ENCODE measurements at regions not wholly inside any gene's neighbourhood (a gene's known extent, or its start where the extent isn't known, plus 50 kb on each side); places are given as distances from the start of the nearest gene placed in this dataset.

DNA sequence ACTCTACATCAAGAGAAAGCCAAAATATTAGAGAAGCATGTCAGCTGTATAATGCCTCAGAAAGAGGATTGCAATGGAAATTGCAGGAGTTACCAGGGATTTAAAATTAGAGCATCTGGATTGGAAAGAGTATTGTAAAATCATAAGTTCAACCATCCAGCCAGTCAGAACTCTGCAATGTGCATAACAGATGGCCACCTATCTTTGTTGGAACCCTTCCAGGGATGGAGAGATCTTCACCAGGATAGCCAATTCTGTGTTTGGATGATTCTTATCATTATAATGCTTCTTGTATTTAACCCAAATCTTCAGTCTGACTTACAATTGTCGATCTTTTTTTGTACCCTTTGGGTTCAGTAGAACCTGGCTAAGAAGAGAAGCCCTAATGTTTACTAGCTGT lies 164.4 kb downstream of the TLR4 start (continued):
- no peak for TF ChIP-seq HMGXB4 (CRISPR knock-in tag; IDR thresholded peaks at IDR 0.05; ENCODE audit: borderline replicate concordance)
- no peak for TF ChIP-seq HOXA7 (CRISPR knock-in tag; IDR thresholded peaks at IDR 0.05)
- TF ChIP-seq SREBF2 (IDR thresholded peaks at IDR 0.05) = no peak
- no peak for TF ChIP-seq TP53 (CRISPR knock-in tag; IDR thresholded peaks at IDR 0.05)
- no peak for TF ChIP-seq NFE2L2 (conservative IDR thresholded peaks at IDR 0.05; ENCODE audit: low read length)
- no peak for TF ChIP-seq POLR2A (IDR thresholded peaks at IDR 0.05; ENCODE audit: low read length)

DNA sequence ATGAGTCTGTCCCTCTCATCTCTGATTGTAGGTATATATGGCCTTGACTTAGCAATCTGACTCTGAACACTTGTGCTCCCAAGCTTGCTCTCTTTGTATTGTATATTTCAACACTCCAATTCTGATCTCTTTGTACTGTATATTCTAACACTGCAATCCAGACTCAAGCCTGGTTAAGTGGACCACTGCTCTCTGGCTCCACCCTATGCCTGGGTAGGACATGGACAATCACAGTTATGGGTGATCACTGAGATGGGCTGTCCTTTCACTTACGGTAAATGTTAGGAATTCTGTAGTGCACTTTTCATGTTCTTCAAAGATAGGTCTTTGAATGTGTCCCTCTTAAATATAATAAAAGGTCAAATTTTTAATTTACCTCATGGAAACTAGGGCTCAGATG lies 165.1 kb downstream of the TLR4 start:
- H3K4me2 ChIP-seq = no peak overlapping the region
- H3K27ac ChIP-seq = no peak overlapping the region
- WGBS (ENCODE audit: missing lambda C conversion rate) = 32% methylated on average over 1 of the region's 1 CpG
- no peak overlapping the region for H3K4me3 ChIP-seq
- ChIA-PET POLR2A (no interaction called here), CTCF (interaction anchor here (0.6 to 0.7 kb wide), 2 partner anchors 9 to 1045 kb away, joined by 3 read pairs; no protein-coding TSS in a partner anchor)
- no peaks in the 10 kb centered on the region for H3K9me3 ChIP-seq
- ATAC-seq (no peak), FAIRE-seq (no peak), DNase-seq (ENCODE audit: low read depth in 1 of 2, low spot score in 1 of 2) (no peak)
- no peaks in the 10 kb centered on the region for H3K4me1 ChIP-seq
- no peak for TF ChIP-seq MYC (IDR thresholded peaks at IDR 0.05; ENCODE audit: borderline replicate concordance, low read length)
- TF ChIP-seq EP300 (IDR thresholded peaks at IDR 0.05) = no peak
- no peak for TF ChIP-seq JUN (IDR thresholded peaks at IDR 0.05)
- TF ChIP-seq HMGXB4 (CRISPR knock-in tag; IDR thresholded peaks at IDR 0.05; ENCODE audit: borderline replicate concordance) = no peak
- TF ChIP-seq CHD2 (IDR thresholded peaks at IDR 0.05; ENCODE audit: low read length, partially characterized antibody) = no peak
- TF ChIP-seq CBX8 (IDR thresholded peaks at IDR 0.05) = no peak
- no peak for TF ChIP-seq HDAC2 (IDR thresholded peaks at IDR 0.05)
- no peak for TF ChIP-seq FOSL2 (IDR thresholded peaks at IDR 0.05)
- no peak for TF ChIP-seq FOSL2 (CRISPR knock-in tag; IDR thresholded peaks at IDR 0.05)
- no peak for TF ChIP-seq CTCF (IDR thresholded peaks at IDR 0.05)
- TF ChIP-seq, protein P1, sequence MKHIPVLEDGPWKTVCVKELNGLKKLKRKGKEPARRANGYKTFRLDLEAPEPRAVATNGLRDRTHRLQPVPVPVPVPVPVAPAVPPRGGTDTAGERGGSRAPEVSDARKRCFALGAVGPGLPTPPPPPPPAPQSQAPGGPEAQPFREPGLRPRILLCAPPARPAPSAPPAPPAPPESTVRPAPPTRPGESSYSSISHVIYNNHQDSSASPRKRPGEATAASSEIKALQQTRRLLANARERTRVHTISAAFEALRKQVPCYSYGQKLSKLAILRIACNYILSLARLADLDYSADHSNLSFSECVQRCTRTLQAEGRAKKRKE (CRISPR knock-in tag; IDR thresholded peaks at IDR 0.05; ENCODE audit: low read depth) = no peak
- TF ChIP-seq ZNF302 (CRISPR knock-in tag; IDR thresholded peaks at IDR 0.05) = no peak
- no peak for TF ChIP-seq RNF2 (IDR thresholded peaks at IDR 0.05; ENCODE audit: borderline replicate concordance, low read depth)

- CTCF ChIA-PET = no interaction called here
- ATAC-seq = no peak
- DNase-seq (ENCODE audit: low read depth in 1 of 2, low spot score in 1 of 2) = no peak
- POLR2A ChIA-PET = no interaction called here
- Histone ChIP-seq H3K9me3 (no peaks in the 10 kb centered on the region), H3K4me3 (no peak overlapping the region), H3K27ac (no peak overlapping the region), H3K4me1 (no peaks in the 10 kb centered on the region), H3K4me2 (no peak overlapping the region)
- TF ChIP-seq HES2 (IDR thresholded peaks at IDR 0.05) (no peak), BHLHE40 (IDR thresholded peaks at IDR 0.05; ENCODE audit: low read depth, low read length) (no peak), RCOR1 (IDR thresholded peaks at IDR 0.05; ENCODE audit: low read depth, low read length) (no peak), ESRRA (IDR thresholded peaks at IDR 0.05; ENCODE audit: borderline replicate concordance, low read length) (no peak), PHF8 (IDR thresholded peaks at IDR 0.05; ENCODE audit: borderline replicate concordance, low read depth) (no peak), MAX (IDR thresholded peaks at IDR 0.05) (no peak), NFE2L2 (conservative IDR thresholded peaks at IDR 0.05; ENCODE audit: low read length) (no peak), RFX5 (IDR thresholded peaks at IDR 0.05) (no peak), HOXB5 (CRISPR knock-in tag; IDR thresholded peaks at IDR 0.05) (no peak), ZC3H11A (IDR thresholded peaks at IDR 0.05) (no peak), MAFK (IDR thresholded peaks at IDR 0.05; ENCODE audit: partially characterized antibody) (no peak), CBX8 (IDR thresholded peaks at IDR 0.05) (no peak), NR3C1 (IDR thresholded peaks at IDR 0.05) (no peak), KDM5A (IDR thresholded peaks at IDR 0.05) (no peak), JUNB (IDR thresholded peaks at IDR 0.05) (no peak), HEYL (CRISPR knock-in tag; IDR thresholded peaks at IDR 0.05) (no peak), TP53 (CRISPR knock-in tag; IDR thresholded peaks at IDR 0.05) (no peak)
- FAIRE-seq = no peak
Measured at GRCh38 chr9:117869712-117870111, 165.5 kb downstream of the TLR4 start.

Measured in A549 (cell line).